ENCODE measurements at regions not wholly inside any gene's neighbourhood (a gene's known extent, or its start where the extent isn't known, plus 50 kb on each side); places are given as distances from the start of the nearest gene placed in this dataset.

GRCh38 chr16:6593799-6594198, 738.8 kb upstream of the RBFOX1 start:
- intact Hi-C loops (cut with micrococcal nuclease), result no loop called here
- H2AK5ac ChIP-seq (ENCODE audit: low read depth, low read length), result no peak overlapping the region
- H3K23ac ChIP-seq (ENCODE audit: low read depth, low read length), result no peak overlapping the region
- no peak for TF ChIP-seq MAZ (IDR thresholded peaks at IDR 0.05; ENCODE audit: borderline replicate concordance, low read depth, low read length)
- no peak for TF ChIP-seq CEBPB (IDR thresholded peaks at IDR 0.05; ENCODE audit: low read depth, low read length)
- no peak for DNase-seq
- no peak for ATAC-seq (ENCODE audit: low read depth)
- no peak overlapping the region for H3K4ac ChIP-seq (ENCODE audit: low read depth, low read length)
- no peak overlapping the region for H2AFZ ChIP-seq (replicated peaks; ENCODE audit: low read length, poor library complexity)
- CTCF ChIA-PET, result no interaction called here
- no TSS peak for BruUV-seq (replicated peaks)
- no peak overlapping the region for H3K9ac ChIP-seq (ENCODE audit: low read depth, low read length)
- dilution Hi-C loops (cut with HindIII; ENCODE audit: low sequenced_read_pairs, unreplicated experiment), result no loop called here
- no peaks in the 10 kb centered on the region for H3K9me1 ChIP-seq (ENCODE audit: insufficient read depth, low read length)
- no peak overlapping the region for H4K91ac ChIP-seq (ENCODE audit: insufficient read depth, low read depth, low read length)
- H3K9me3 ChIP-seq (ENCODE audit: control insufficient read depth, insufficient read depth, low read length), result peaks cover 6% of the 10 kb centered on the region; the same call in 1 of the 2 replicates
- no peak overlapping the region for H3K4me2 ChIP-seq (ENCODE audit: low read depth, low read length)
- no peaks in the 10 kb centered on the region for H3K79me1 ChIP-seq (ENCODE audit: low read depth in 1 of 2, low read length in 2 of 2)
- no peak overlapping the region for H4K5ac ChIP-seq (ENCODE audit: low read depth, low read length)
- no peak overlapping the region for H3K27ac ChIP-seq (ENCODE audit: insufficient read depth, low read length)
- H2BK120ac ChIP-seq (ENCODE audit: low read depth, low read length), result no peak overlapping the region
- no peak overlapping the region for H4K8ac ChIP-seq (ENCODE audit: low read depth in 2 of 2, low read length in 2 of 2)
- H3K56ac ChIP-seq (ENCODE audit: extremely low read depth, insufficient read depth, low read length), result no peak overlapping the region
- no peaks in the 10 kb centered on the region for H4K20me1 ChIP-seq (ENCODE audit: insufficient read depth, low read length)
- H3K36me3 ChIP-seq (ENCODE audit: control insufficient read depth, insufficient read depth, low read length), result no peaks in the 10 kb centered on the region
- H2BK20ac ChIP-seq (ENCODE audit: low read depth, low read length), result no peak overlapping the region
- H3K4me1 ChIP-seq (ENCODE audit: control insufficient read depth, insufficient read depth, low read length), result no peaks in the 10 kb centered on the region
- H2BK15ac ChIP-seq (ENCODE audit: low read depth, low read length), result no peak overlapping the region
- no peak overlapping the region for H2AK9ac ChIP-seq (replicated peaks; ENCODE audit: low read depth, low read length, poor library complexity)
- no CpG with 5 or more reads among the region's 5 CpGs for WGBS, 2 experiments (ENCODE audit: extremely low coverage in 2 of 2, insufficient read length in 1 of 2)
- H3K27me3 ChIP-seq (ENCODE audit: control insufficient read depth, insufficient read depth, low read length), result no peaks in the 10 kb centered on the region
- no peak overlapping the region for H3K18ac ChIP-seq (ENCODE audit: low read depth, low read length)
- in situ Hi-C loops (cut with MboI; ENCODE audit: low sequenced_read_pairs), result no loop called here
- POLR2A ChIA-PET (ENCODE audit: unreplicated experiment), result no interaction called here
- H2BK5ac ChIP-seq (ENCODE audit: low read depth, low read length, poor library complexity, severe bottlenecking), result no peak overlapping the region
- no peak overlapping the region for H3K4me3 ChIP-seq (ENCODE audit: insufficient read depth, low read depth, low read length)
- H3K14ac ChIP-seq (replicated peaks; ENCODE audit: low read depth, low read length), result no peak overlapping the region
